A673 (cell line): ENCODE measurements at regions not wholly inside any gene's neighbourhood (a gene's known extent, or its start where the extent isn't known, plus 50 kb on each side); places are given as distances from the start of the nearest gene placed in this dataset.

ENCODE experiments used
- CTCF ChIP-seq: fragments of 300-800, 200-600 bp; sonication (generic); conservative IDR thresholded peaks from 2 replicates; pipeline ENCODE4 v1.5.1; 2017; ENCODE audit warnings: low read depth, mild to moderate bottlenecking, antibody characterized with exemption, low read length, moderate library complexity, mixed read lengths
- EZH2 ChIP-seq: fragments of 200-600 bp; sonication (generic); IDR thresholded peaks from 2 replicates; pipeline ENCODE4 v1.6.1; 2017; ENCODE audit warnings: borderline replicate concordance, low read depth, mild to moderate bottlenecking, mixed read lengths, antibody characterized with exemption, low read length; ENCODE audit not compliant: poor library complexity, severe bottlenecking

GRCh38 chr1:47591801-47592200 lies 154.0 kb downstream of the FOXD2 start:
- TF ChIP-seq CTCF = no peak
- TF ChIP-seq EZH2 = no peak
